GM18499 (cell line): ENCODE measurements at regions not wholly inside any gene's neighbourhood (a gene's known extent, or its start where the extent isn't known, plus 50 kb on each side); places are given as distances from the start of the nearest gene placed in this dataset.

ENCODE experiments used
- ATAC-seq: cut with Tn5 transposase; IDR thresholded peaks from one replicate; pipeline ENCODE4 v1.9.1; 2021; ENCODE audit warnings: moderate number of reproducible peaks; ENCODE audit not compliant: insufficient read depth, unreplicated experiment

GRCh38 chr5:5089895-5090649 is 50.1 kb upstream of the ADAMTS16 start:
- no peak for ATAC-seq
